ENCODE measurements at regions not wholly inside any gene's neighbourhood (a gene's known extent, or its start where the extent isn't known, plus 50 kb on each side); places are given as distances from the start of the nearest gene placed in this dataset.

DNA sequence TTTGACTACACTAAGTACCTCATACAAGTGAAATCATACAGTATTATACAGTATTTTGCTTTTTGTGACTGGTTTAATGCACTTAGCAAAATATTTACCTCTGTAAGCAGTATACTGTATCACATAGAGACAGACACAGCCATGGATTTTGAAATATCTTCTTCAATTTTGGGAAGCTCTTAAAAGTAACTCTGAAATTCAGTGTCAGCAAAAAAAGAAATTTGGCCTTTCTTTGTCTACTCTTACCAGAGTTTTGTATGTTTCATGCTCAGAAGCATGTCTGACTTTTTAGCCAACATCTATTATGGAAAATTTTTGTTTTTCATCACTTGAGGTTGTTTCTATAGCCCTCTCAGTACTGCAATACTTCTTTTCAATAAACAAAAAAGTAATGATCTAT is 1102.2 kb downstream of the TRHDE start:
- no peak for TF ChIP-seq POLR2AphosphoS5 (IDR thresholded peaks at IDR 0.05; ENCODE audit: low read depth, low read length)
- TF ChIP-seq, protein P1, sequence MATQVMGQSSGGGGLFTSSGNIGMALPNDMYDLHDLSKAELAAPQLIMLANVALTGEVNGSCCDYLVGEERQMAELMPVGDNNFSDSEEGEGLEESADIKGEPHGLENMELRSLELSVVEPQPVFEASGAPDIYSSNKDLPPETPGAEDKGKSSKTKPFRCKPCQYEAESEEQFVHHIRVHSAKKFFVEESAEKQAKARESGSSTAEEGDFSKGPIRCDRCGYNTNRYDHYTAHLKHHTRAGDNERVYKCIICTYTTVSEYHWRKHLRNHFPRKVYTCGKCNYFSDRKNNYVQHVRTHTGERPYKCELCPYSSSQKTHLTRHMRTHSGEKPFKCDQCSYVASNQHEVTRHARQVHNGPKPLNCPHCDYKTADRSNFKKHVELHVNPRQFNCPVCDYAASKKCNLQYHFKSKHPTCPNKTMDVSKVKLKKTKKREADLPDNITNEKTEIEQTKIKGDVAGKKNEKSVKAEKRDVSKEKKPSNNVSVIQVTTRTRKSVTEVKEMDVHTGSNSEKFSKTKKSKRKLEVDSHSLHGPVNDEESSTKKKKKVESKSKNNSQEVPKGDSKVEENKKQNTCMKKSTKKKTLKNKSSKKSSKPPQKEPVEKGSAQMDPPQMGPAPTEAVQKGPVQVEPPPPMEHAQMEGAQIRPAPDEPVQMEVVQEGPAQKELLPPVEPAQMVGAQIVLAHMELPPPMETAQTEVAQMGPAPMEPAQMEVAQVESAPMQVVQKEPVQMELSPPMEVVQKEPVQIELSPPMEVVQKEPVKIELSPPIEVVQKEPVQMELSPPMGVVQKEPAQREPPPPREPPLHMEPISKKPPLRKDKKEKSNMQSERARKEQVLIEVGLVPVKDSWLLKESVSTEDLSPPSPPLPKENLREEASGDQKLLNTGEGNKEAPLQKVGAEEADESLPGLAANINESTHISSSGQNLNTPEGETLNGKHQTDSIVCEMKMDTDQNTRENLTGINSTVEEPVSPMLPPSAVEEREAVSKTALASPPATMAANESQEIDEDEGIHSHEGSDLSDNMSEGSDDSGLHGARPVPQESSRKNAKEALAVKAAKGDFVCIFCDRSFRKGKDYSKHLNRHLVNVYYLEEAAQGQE (IDR thresholded peaks at IDR 0.05; ENCODE audit: insufficient read depth in 1 of 2, low read depth in 2 of 2, low read length in 1 of 2): no peak

Data from Panc1 (cell line).